Erythroblast (primary cell): ENCODE measurements at regions not wholly inside any gene's neighbourhood (a gene's known extent, or its start where the extent isn't known, plus 50 kb on each side); places are given as distances from the start of the nearest gene placed in this dataset.

Source experiments
- GATA1 ChIP-seq: IDR thresholded peaks from 2 replicates; pipeline ENCODE4 v1.6.1; 2011; ENCODE audit warnings: low read depth, mild to moderate bottlenecking, control low read depth, low read length, moderate library complexity
- POLR2A ChIP-seq: IDR thresholded peaks from 2 replicates; pipeline ENCODE4 v1.6.1; 2011; ENCODE audit warnings: mild to moderate bottlenecking, low read length

DNA sequence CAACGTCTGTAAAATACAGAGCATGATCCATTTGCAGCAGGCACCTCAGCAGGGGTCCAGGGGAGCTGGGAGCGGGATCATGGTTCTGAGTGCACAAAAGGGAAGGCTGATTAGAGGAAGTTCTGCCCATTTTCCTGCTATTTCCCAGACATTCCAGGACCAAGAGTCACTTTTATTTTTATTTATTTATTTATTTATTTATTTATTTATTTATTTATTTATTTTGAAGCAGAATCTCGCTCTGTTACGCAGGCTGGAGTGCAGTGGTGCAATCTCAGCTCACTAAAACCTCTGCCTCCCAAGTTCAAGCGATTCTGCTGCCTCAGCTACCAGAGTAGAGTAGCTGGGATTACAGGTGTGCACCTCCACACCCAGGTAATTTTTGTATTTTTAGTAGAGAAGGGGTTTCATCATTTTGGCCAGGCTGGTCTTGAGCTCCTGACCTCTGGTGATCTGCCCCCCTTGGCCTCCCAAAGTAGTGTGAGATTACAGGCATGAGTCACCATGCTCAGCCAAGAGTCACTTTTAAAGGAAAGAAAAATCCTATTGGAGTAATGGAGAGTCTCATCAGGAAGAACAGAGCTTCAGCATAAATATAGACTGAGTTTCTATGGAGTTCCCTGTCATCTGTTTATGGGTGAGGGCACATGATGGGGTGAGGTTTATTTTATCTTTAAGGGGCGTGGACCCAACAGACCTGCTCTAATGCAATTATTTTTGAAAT lies 355.2 kb downstream of the HAPSTR1 start:
- TF ChIP-seq POLR2A (no peak), GATA1 (no peak)
